ENCODE measurements at regions not wholly inside any gene's neighbourhood (a gene's known extent, or its start where the extent isn't known, plus 50 kb on each side); places are given as distances from the start of the nearest gene placed in this dataset.

DNA sequence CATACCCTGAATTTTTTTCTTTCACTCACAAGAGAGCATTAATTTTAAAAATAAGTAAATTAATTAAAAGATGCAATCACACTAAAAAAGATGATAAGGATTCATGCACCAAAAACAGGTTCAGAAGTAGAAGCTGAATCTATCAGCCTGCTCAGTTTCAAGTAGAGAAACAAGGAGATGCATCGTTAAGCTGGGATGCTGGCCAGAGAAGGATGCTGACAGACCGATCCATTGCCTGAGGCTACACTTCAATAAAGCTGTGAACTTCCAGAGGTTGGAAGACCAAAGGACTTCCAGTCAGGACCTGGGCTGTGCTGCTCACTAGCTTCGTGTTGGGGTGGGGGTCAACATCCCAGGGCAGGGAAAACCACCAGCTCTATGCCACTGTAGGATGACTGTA lies 457.7 kb downstream of the EFNA5 start:
- POLR2A ChIA-PET (ENCODE audit: low non-redundant PET): no interaction called here
- Histone ChIP-seq H3K9me3 (ENCODE audit: low read depth, low read length, poor library complexity, severe bottlenecking) (no peaks in the 10 kb centered on the region), H3K27me3 (replicated peaks; ENCODE audit: insufficient read depth, low read depth, low read length, poor library complexity) (no peaks in the 10 kb centered on the region), H3K36me3 (ENCODE audit: insufficient read depth, low read length, poor library complexity, severe bottlenecking) (no peaks in the 10 kb centered on the region), H3K4me3 (ENCODE audit: low read depth, low read length, poor library complexity, severe bottlenecking) (no peak overlapping the region), H3K27ac (ENCODE audit: low read depth, low read length, poor library complexity, severe bottlenecking) (no peak overlapping the region), H3K4me1 (ENCODE audit: insufficient read depth, low read length, poor library complexity, severe bottlenecking) (peaks cover 13% of the 10 kb centered on the region)
- no peak for DNase-seq (ENCODE audit: low spot score)
- no peak for TF ChIP-seq EZH2 (IDR thresholded peaks at IDR 0.05; ENCODE audit: borderline replicate concordance, low read depth, low read length, poor library complexity, severe bottlenecking)
- TF ChIP-seq, protein P1, sequence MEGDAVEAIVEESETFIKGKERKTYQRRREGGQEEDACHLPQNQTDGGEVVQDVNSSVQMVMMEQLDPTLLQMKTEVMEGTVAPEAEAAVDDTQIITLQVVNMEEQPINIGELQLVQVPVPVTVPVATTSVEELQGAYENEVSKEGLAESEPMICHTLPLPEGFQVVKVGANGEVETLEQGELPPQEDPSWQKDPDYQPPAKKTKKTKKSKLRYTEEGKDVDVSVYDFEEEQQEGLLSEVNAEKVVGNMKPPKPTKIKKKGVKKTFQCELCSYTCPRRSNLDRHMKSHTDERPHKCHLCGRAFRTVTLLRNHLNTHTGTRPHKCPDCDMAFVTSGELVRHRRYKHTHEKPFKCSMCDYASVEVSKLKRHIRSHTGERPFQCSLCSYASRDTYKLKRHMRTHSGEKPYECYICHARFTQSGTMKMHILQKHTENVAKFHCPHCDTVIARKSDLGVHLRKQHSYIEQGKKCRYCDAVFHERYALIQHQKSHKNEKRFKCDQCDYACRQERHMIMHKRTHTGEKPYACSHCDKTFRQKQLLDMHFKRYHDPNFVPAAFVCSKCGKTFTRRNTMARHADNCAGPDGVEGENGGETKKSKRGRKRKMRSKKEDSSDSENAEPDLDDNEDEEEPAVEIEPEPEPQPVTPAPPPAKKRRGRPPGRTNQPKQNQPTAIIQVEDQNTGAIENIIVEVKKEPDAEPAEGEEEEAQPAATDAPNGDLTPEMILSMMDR (conservative IDR thresholded peaks at IDR 0.05; ENCODE audit: low read depth, low read length): no peak
- CTCF ChIA-PET: no interaction called here
- BruUV-seq (replicated peaks): no TSS peak
- intact Hi-C loops (cut with micrococcal nuclease; ENCODE audit: unreplicated experiment): no loop called here

GRCh38 chr5:107211630-107212029 lies 459.1 kb downstream of the EFNA5 start:
- no peak overlapping the region for H3K27ac ChIP-seq (ENCODE audit: low read depth, low read length, poor library complexity, severe bottlenecking)
- no peak overlapping the region for H3K4me3 ChIP-seq (ENCODE audit: low read depth, low read length, poor library complexity, severe bottlenecking)
- no peaks in the 10 kb centered on the region for H3K36me3 ChIP-seq (ENCODE audit: insufficient read depth, low read length, poor library complexity, severe bottlenecking)
- DNase-seq (ENCODE audit: low spot score): no peak
- H3K27me3 ChIP-seq (replicated peaks; ENCODE audit: insufficient read depth, low read depth, low read length, poor library complexity): no peaks in the 10 kb centered on the region
- POLR2A ChIA-PET (ENCODE audit: low non-redundant PET): no interaction called here
- peaks cover 13% of the 10 kb centered on the region for H3K4me1 ChIP-seq (ENCODE audit: insufficient read depth, low read length, poor library complexity, severe bottlenecking)
- no TSS peak for BruUV-seq (replicated peaks)
- CTCF ChIA-PET: no interaction called here
- no peaks in the 10 kb centered on the region for H3K9me3 ChIP-seq (ENCODE audit: low read depth, low read length, poor library complexity, severe bottlenecking)
- TF ChIP-seq, protein P1 (conservative IDR thresholded peaks at IDR 0.05; ENCODE audit: low read depth, low read length): no peak
- TF ChIP-seq EZH2 (IDR thresholded peaks at IDR 0.05; ENCODE audit: borderline replicate concordance, low read depth, low read length, poor library complexity, severe bottlenecking): no peak
- intact Hi-C loops (cut with micrococcal nuclease; ENCODE audit: unreplicated experiment): no loop called here

- ChIA-PET POLR2A (ENCODE audit: low non-redundant PET) (no interaction called here), CTCF (no interaction called here)
- BruUV-seq (replicated peaks): no TSS peak
- no peaks in the 10 kb centered on the region for H3K36me3 ChIP-seq (ENCODE audit: insufficient read depth, low read length, poor library complexity, severe bottlenecking)
- intact Hi-C loops (cut with micrococcal nuclease; ENCODE audit: unreplicated experiment): no loop called here
- no peak for TF ChIP-seq EZH2 (IDR thresholded peaks at IDR 0.05; ENCODE audit: borderline replicate concordance, low read depth, low read length, poor library complexity, severe bottlenecking)
- TF ChIP-seq, protein P1 (conservative IDR thresholded peaks at IDR 0.05; ENCODE audit: low read depth, low read length): no peak
- H3K4me3 ChIP-seq (ENCODE audit: low read depth, low read length, poor library complexity, severe bottlenecking): no peak overlapping the region
- H3K9me3 ChIP-seq (ENCODE audit: low read depth, low read length, poor library complexity, severe bottlenecking): no peaks in the 10 kb centered on the region
- no peaks in the 10 kb centered on the region for H3K4me1 ChIP-seq (ENCODE audit: insufficient read depth, low read length, poor library complexity, severe bottlenecking)
- no peaks in the 10 kb centered on the region for H3K27me3 ChIP-seq (replicated peaks; ENCODE audit: insufficient read depth, low read depth, low read length, poor library complexity)
- no peak overlapping the region for H3K27ac ChIP-seq (ENCODE audit: low read depth, low read length, poor library complexity, severe bottlenecking)
- DNase-seq (ENCODE audit: low spot score): no peak
These were observed 461.9 kb downstream of the EFNA5 start for GRCh38 chr5:107208867-107209266.

Data from A673 (cell line).